Loucy (cell line): ENCODE measurements at regions not wholly inside any gene's neighbourhood (a gene's known extent, or its start where the extent isn't known, plus 50 kb on each side); places are given as distances from the start of the nearest gene placed in this dataset.

ENCODE experiments used
- CTCF ChIP-seq: fragments of 200-600 bp; sonication (generic); conservative IDR thresholded peaks from 2 replicates; pipeline ENCODE4 v1.5.1; 2014; ENCODE audit warnings: mild to moderate bottlenecking, antibody characterized with exemption, low read length
- EZH2phosphoT487 ChIP-seq: fragments of 200-600 bp; IDR thresholded peaks from 2 replicates; pipeline ENCODE4 v1.6.1; 2018; ENCODE audit warnings: antibody characterized with exemption, mild to moderate bottlenecking, moderate library complexity, borderline replicate concordance

- TF ChIP-seq CTCF, result no peak
- TF ChIP-seq EZH2phosphoT487, result no peak
These were observed 292.2 kb downstream of the CDH11 start for GRCh38 chr16:64829678-64830077.
